ENCODE measurements at regions not wholly inside any gene's neighbourhood (a gene's known extent, or its start where the extent isn't known, plus 50 kb on each side); places are given as distances from the start of the nearest gene placed in this dataset.
"Not testable (repeated sequence)": the region's sequence is repeated elsewhere in the genome, so short reads cannot be mapped to it uniquely, and the experiment has no call there.

DNA sequence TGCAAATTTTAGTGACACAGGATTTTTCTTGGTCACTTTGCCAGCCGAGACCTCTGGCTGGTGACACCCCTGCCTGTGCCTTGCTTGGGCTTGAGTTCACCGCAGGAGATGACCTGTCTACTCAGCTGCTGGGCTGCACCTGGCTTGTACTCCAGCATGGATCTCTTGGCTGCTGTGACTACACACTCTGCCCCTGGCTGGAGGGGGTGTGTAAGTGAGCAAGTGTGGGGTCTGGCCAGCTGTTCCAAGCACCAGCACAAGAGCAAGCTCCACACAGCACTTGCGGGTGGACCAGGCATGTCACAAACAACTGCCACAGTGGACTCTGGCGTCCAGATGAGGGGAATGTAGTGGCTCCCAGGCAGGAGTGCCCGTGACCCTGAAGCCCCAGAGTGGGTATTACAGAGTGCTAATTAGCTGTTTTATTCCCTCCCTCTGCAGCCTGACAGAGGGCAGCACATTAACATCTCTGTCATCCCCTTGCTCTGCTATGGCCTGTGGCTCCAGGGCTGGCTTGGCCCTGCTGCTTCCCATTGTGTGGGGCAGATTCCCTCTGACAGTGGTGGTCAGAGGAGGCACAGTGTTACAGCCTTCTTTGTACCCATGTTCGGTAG lies 1387.2 kb downstream of the OLFM4 start:
- DNase-seq = peak; percentile 24 to 51

DNA sequence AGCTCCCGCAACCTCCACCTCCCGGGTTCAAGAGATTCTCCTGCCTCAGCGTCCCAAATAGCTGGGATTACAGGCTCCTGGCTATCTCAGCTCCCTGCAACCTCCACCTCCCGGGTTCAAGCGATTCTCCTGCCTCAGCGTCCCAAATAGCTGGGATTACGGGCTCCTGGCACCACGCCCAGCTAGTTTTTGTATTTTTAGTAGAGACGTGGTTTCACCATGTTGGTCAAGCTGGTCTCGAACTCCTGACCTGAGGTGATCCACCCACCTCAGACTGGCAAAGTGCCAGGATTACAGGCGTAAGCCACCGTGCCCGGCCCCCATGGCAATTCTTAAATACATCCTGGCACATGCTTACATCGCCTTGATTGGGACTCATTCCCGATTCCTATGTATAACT lies 1394.3 kb downstream of the OLFM4 start:
- not testable (repeated sequence) for DNase-seq

DNA sequence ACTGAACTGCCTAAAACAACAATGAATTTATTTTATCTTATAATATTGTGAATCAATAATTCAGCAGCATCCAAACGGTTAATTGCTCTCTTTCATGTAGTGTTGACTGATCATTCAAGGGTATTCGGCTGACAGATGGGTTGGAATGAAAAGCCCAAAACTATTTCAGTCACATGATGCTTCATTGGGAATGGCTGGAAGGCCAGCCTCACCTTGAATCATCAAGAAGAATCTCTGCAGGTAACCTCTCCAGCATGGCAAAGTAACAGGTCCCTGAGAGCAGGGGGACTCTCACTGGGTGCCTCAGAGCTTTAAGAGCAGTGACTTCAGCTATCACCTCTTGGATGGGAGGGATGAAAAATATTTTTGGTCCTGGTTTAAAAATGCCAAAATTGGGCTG lies 1395.7 kb downstream of the OLFM4 start:
- DNase-seq = no peak

DNA sequence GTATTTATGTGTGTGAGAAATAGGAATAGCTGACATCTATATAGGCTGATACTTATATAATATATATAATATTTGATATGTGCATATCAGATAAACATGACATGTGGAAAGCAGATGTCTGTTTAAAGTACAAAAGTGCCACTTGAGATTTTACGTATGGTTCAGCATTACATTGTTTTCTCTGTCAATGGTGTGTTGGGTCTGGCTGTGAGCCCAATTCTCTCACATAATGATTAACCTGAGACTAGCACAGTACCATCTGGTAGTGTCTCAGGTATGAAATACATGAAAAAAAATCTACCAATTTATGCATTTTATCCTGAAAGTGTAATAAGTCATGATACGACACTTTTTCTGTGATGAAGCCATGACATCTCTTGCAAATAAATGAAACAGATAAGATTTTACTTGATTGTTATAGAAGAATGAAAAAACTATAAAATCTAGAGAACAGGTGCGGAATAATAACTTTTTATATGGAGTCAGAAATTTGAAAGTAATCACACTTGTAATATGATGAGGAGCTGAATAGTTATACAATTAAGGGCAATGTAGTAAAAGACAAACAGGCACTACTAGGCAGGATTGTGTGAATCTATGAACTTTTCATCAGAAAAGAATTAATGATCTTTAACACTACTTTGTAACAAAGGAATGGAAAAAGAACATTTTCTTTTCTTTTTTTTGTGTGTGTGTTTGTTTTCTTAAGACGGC lies 1405.0 kb downstream of the OLFM4 start:
- peak; percentile 57 to 65 for DNase-seq

DNA sequence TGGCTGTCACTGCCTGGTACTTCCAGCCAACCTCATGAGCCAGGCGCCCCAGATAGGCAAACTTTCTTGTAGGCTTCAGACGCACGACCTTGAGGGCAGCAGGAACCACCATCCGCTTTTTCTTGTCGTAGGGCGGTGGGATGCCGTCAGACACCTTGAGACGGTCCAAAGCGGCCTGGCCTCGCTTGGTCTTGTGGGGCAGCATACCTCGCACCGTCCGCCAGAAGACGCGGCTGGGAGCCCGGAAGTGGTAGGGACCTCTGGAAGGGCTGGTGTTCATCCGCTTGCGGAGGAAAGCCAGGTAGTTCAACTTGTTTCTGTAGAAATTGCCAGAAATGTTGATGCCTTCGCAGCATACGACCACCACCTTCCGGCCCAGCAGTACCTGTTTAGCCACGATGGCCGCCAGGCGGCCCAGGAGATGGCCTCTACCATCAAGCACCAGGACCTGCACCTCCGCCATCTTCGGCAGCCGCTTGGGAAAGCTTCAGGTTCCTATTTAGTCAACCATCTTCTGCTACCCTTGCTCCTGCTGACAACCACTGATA lies 1412.3 kb downstream of the OLFM4 start:
- not testable (repeated sequence) for DNase-seq

DNA sequence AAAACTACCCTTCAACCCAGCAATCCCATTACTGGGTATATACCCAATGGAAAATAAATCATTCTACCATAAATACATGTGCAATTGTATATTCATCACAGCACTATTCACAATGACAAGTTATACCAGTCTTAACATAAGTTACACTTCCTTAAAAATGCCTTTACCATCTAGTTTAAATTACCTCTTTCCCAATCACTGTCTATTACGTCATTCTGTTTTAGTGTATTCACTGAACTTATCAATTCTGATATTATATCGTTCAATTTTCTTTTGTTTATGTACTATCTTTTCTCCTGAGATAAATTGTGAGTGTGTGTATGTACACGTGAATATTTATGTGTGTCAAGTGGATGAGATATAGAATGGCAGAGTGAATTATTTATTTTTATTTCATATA lies 1416.8 kb downstream of the OLFM4 start:
- no peak for DNase-seq

DNA sequence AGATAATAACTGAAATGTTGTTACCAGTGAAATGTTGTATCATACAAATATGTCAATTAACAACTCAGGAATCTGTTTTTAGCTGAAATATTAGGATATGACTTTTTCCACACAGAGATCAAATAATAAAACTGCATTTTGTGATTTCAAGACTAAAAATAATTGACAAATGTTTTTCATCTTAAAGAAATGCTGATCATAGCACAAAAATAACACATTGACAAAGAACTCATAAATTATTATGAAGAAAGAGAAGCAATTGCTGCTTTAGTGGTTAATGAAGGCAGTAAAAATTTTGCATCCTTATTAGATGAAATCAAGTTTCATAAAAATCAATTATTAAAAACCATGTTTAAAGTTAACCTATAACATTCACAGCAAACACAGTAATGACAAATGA lies 1417.3 kb downstream of the OLFM4 start:
- DNase-seq = no peak

DNA sequence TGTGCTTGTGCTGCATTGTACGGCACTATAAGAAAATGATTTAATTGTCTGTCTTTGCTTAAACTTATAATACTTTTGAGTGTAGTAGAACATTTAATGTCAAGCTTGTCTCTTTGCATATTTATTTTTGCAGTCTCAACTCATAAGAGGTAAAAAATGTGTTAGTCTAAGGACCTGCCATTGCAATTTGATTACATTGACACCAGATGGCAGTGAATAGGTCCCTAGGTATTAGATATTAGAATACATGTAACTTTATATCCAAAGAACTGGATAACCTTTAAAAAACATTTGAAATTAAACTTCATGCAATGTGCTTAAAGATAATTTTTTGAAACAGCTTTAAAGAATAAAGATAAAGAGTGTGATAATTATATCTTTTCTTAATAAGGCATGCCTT lies 1421.3 kb downstream of the OLFM4 start:
- DNase-seq = no peak

DNA sequence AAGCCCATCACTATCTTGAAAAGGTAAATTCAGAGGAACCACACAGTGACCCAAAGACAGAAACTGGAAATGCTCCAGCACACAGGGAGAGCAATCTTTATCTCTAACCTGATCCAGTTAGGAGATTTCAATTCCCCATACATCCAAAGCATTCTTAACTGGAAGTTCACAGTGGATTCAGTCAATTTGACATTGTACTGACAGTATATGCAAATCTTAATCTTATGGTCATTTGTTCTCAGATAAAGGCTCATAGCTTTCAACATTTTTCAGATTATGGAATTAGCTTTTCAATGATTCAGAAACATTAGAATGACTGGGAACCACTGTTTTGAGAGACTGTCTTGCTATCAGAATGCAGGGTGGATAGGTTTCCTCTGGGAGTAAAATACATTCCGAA lies 1455.6 kb downstream of the OLFM4 start:
- no peak for DNase-seq

DNA sequence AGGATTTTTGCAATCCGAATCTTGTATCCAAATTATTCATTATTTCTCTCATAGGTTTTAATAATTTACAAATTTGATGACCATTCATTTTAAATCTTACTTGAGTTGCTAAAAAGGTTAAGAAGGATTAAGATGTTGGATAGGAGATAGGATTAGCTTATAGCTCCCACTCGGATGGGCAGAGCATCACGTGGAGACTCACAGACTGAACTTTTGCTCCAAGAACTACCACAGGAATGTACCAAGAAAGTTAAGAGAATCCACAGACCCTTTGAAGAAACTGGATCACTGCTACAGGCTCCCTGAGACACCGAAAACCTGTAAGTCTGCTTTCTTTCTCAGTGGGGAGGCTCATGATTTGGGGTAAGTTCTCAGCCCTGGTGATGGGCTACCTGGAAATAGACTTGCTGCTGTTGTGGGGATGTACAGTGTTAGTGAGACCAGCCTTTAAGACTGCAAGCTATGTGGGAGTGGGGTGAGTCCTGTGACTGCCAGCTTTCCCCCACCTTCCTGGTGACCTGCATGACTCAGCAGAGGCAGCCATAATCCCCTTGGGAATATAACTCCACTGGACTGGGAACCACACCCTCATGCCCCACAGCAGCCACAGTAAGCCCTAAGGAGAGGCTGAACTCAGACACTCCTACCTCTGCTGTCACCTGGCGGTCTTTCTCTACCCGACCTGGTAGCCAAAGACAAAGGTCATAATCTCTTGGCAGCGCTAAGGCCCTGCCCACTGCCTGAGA lies 1458.0 kb downstream of the OLFM4 start:
- no peak for DNase-seq

DNA sequence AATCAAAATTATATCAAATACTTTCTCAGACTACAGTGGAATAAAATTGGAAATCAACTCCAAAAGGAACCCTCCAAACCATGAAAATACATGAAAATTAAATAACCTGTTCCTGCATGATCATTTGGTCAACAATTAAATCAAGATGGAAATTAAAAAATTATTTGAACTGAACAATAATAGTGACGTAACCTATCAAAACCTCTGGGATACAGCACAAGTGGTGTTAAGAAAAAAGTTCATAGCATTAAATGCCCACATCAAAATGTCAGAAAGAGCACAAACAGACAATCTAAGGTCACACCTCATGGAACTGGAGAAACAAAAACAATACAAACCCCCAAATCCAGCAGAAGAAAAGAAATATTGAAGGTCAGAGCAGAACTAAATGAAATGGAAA lies 1460.7 kb downstream of the OLFM4 start:
- no peak for DNase-seq

DNA sequence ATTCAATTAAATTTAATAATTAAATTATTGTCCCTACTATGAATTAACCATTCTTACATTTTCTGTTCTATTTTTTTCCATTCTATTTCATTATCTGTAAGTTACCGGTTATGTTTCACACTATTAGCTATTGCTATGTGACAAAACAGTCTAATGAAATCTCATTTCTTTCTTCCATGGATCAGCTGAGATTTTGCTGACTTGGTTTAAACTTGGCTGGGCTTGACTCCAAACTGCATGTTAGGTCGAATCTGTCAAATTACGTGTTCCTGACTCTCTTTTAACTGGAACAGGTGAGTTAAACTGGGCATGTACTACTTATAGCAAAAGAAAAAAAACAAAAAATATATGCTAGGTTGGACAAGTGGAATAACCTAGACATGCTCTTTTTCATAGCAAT lies 1464.4 kb downstream of the OLFM4 start:
- DNase-seq = no peak

DNA sequence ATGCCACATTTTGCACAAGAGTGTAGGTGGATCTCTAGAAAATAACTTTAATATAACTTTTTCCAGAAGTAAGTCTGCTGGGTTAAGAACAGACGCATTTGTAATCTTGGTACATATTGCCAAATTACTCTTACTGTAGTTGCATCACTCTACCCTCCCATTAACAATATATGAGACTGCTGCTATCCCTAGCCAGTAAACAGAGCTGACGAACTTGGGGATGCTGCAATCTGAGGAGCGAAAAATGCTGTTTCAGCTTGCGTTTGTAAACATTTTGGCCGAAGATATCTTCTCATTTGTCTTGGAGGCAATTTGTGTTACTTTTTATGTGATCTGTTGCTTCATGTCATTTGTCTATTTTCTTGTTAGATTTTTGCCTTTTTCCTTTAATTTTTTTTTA lies 1482.8 kb downstream of the OLFM4 start:
- no peak for DNase-seq

DNA sequence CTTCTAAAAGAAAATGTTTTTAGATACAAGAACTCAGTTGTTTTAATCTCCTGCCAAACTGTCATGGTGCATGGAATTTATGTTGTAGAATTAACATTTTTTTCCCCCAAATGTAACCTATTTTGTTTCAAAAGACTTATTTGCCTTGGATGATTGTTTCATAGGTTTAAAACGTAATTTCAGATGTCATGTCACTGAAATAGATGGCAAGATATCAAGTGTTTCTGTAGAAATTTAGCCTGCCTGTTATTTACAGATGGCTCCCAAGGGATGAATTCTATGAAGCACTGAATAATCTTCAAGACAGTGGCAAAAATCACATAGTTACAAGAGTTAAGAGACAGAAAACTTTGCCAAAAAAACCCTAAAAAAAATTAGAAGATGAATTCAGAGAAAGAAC lies 1484.6 kb downstream of the OLFM4 start:
- DNase-seq = no peak

DNA sequence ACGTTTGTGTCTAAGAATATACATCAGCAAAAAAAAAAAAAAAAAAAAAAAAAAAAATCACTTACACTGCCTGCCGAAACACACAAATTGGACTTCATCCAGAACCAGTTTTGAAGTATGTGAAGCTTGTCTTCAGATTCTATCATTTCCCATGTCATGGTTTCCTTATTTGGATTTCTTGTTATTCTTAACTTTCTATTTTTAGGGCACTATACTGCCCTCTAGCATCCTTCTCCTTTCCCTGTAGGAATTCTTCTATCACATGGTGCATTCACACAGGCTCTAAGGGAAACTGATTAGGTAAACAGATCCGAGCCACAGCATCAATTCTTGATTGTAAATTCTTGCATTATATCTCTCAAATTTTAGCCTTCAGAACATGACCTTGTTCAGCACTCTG lies 1507.5 kb downstream of the OLFM4 start:
- DNase-seq = no peak

DNA sequence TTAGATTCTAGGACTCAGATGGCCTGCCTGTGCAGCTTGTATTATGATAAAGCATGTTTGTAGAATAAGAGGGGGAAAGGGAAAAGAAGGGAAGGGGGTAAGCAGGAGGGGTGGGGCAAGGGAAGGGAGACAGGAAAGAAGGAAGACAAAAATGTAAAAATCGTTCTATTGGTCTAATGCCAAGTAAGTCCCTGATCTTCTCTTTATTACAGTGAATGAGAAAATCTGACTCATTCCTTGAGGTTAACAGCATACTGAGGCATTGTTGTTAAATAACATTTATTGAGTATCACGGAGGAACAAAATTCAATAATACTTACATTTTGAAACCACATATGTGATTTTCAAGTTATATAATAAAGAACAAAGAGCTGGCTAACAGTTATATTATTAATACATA lies 1534.7 kb downstream of the OLFM4 start:
- DNase-seq = no peak

DNA sequence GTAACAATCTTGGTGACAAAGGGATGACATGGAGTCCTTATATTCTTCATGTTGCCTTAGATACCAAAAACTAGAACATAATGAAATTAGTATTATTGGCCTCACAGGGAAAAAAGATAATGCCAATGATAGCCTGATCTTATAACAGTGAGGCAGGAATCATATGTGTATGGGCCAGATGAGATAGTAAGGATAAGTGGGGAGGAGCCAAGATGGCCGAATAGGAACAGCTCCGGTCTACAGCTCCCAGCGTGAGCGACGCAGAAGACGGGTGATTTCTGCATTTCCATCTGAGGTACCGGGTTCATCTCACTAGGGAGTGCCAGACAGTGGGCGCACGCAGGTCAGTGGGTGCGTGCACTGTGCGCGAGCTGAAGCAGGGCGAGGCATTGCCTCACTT lies 1543.4 kb downstream of the OLFM4 start:
- peak in 1 of 2 experiments; percentile 19 for DNase-seq

DNA sequence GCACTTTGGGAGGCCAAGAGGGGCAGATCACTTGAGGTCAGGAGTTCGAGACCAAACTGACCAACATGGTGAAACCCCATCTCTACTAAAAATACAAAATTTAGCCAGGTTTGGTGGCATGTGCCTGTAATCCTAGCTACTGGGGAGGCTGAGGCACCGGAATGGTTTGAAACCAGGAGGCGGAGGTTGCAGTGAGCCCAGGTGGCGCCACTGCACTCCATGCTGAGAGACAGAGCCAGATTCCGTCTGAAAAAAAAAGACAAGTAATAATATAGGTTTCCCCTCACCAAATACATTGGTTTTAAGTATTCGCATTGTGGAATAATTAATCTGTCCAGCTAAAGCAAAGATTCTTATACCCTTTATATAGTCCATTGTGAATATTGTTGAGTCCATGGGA lies 1544.6 kb downstream of the OLFM4 start:
- no peak for DNase-seq

DNA sequence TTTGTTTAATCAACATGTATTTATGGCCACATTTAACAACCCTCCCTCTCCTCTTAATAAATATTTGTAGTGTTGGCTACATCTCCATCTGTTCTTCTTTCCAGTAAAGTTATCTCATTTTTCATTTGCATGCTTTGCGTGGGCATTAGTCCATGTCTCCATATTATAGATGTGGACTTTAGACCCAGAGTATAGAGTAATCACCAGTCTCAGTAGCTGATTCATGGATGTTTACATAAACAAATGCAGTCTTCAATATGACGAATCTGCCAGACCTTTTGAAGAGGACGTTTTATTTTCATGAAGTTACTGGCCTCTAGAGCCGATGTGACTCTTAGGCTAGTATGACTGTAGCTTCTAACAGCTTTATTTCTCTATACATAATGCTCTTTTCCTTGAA lies 1546.2 kb downstream of the OLFM4 start:
- no peak for DNase-seq

DNA sequence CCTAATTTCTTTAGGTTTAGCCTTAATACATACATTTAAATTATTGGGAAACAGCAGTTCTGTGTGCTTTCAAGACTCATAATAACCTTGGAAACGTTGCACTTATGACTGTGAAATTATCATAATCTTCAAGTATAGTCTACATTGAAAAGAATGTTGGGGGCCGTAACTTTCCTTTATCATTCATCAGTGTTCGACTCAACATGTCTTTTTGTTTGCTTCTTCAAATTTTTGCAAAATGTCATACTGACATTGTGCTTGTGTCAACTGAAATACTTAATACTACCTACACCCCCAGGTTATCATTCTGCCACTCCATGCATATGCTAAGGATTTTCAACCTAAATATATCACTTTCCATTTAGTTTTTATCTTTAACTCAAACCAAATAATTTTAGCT lies 1562.9 kb downstream of the OLFM4 start:
- DNase-seq = no peak

DNA sequence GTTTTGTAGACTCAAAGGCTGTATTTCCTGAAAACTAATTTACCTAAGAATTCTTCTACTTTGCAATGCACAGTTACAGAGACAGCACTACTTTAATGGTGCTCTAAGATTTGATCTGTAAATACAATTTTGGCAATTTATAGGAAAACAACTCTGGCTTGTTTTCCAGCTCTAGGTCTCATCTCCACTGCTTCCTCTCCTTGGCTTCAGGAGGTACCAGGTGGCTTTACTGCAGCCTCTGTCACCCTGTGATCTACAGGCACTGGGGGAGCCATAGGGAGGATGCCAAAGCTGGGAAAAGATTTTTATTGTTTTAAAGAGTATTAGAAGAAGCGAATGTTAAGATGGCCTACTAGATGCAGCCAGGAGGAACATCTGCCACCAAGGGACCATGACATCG lies 1563.6 kb downstream of the OLFM4 start:
- no peak for DNase-seq

DNA sequence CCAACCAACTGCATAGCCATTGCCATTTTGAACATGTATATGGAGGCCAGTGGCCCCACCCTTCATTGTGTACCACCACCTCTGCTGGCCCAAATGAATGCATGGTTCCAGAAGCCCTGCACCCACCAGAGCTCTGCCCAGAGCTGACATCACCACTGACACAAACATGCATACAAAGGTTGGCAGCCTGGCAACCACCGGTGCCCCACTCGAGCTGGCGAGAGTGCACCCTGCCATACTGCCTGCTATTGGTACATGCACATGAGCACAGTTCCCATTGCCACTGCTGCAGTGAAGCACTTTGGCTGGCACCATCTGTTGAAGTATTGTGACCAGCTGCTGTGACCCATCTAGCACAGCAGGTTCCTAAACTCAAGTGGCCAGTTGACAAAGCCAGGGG lies 1564.9 kb downstream of the OLFM4 start:
- no peak for DNase-seq

DNA sequence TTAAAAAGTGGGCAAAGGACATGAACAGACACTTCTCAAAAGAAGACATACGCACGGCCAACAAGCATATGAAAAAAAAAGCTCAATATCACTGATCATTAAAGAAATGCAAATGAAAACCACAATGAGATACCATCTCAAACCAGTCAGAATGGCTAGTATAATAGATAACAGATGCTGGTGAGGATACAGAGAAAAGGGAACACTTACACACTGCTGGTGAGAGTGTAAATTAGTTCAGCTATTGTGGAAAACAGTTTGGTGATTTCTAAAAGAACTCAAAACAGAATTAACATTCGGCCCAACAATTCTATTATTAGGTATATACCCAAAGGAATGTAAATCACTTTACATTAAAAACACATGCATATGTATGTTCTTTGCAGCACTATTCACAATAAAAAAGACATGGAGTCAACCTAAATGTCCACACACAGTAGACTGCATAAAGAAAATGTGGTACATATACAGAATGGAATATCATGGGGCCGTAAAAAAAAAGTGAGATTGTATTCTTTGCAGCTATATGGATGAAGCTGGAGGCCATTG lies 1569.0 kb downstream of the OLFM4 start:
- DNase-seq = no peak

DNA sequence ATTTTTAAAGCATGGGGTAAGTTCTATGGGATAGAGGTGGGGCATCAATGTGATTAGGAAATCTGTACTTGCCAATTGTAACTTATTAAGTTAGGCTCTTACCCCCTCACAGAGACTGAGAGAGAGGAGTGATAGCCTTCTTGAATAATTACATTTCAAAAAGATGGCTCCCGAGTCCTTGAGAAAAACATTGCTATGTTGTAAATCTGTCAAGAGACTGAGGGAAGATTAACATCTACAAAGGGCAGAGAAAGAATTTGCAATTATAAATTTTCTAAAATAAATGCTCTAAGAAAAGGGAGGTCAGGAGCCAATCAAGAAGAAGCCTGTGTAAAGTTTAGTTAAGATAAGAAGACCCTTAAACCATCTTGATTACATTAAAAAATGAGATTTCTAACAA lies 1570.8 kb downstream of the OLFM4 start:
- no peak for DNase-seq
